Activated CD4-positive, alpha-beta T cell treated with anti-CD3 and anti-CD28 coated beads, Interleukin-2, amount 50 U/mL, for 16 hours (primary cell): ENCODE measurements at regions not wholly inside any gene's neighbourhood (a gene's known extent, or its start where the extent isn't known, plus 50 kb on each side); places are given as distances from the start of the nearest gene placed in this dataset.
A peak's percentile ranks its signal among the peaks of the same experiment; 100 is the strongest.
"Not testable (repeated sequence)": the region's sequence is repeated elsewhere in the genome, so short reads cannot be mapped to it uniquely, and the experiment has no call there.

Experiments
- DNase-seq: peaks from one replicate; pipeline ENCODE4 v3.0.0-alpha.2; 2020

DNA sequence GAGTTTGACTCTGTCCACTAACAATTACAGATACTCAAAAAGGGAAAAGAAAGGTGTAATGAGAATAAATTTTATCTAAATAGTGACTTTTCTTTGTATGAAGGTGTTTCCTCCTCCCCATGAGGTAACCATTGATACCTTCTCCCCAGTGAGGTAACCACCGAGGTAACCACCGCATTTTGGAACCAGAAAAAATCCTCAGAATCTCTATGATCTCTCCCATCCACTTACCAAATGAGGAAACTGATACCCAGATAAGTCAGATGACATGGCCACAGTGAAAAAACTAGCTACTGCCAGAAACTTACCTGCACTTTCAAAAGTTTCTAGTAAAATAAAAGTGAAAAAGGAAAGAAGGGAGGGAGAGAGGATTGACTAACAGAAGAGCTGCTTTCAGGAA, 124.0 kb upstream of the FNDC3A start:
- peak; percentile 24 for DNase-seq

DNA sequence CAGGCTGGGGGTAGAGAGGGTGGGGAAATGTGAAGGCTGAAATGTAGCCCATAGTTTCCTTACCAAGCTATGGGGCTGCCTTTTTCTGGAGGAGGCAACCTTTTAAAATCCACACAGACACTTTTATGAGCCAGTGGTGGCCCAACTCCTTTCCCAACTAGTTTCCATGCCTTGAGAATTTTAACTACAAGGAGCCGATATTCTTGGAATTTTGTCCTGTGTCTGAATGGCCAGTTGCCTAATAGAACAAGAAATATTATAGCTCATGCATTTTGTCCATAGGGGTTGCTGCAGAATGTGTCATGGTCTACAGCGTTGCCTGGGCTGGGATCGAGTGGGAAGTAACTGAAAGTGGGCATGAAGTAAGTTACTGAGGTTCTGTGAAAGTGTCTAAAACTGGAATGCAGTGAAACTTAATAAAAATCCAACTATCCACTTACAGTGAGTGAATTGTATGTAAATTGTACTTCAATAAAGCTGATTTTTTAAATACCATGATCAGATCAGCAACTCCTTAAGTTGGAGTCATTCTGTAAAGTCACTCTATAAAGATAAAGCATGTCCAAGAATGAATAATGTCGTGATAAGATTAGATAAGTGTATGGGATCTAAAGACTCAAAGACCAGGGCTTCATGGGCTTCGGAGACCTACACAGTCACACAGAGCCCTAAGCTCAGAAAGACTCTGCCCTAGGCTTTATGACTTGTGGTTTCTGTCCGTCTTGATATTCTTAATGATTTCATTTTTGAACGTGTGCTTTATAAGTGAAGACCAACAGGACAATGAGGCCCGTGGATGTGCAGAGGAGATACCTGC, 122.6 kb upstream of the FNDC3A start:
- DNase-seq = no peak

DNA sequence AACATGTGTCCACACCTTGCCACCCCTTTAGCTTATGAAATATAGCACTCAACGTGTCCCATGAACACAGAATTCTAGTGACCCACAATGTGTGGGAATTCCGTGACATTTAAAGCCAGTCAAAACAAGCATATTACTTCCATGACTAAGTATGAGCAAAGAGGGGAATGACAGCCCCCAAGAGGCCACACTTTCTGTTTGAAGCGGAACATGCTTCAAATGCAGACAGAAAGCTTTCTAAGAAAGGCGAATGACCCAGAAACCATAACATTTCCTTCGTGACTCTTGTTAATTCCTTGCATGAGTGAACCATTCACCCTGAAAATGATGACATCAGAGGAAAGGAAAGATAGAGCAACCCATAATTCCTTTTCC, 122.0 kb upstream of the FNDC3A start:
- DNase-seq = peak; percentile 46

DNA sequence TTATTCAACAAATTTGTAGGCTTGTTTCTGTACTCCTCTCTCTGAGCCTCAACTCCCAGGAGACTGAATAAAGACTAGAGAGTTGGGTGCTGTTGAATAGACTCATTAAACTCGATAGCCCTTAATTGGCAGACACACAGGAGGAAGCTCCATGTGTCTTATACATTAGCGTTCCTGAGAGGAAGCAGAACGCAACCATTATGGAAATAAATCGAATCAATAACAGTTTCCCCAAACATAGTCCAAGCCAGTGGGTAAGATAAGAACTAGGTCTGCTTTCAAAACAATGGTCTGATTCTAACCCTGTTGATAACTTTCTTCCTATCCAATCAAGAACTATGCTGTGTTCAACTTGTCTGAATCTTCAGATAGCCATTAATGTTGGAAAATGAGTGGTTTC, 118.1 kb upstream of the FNDC3A start:
- DNase-seq = no peak

DNA sequence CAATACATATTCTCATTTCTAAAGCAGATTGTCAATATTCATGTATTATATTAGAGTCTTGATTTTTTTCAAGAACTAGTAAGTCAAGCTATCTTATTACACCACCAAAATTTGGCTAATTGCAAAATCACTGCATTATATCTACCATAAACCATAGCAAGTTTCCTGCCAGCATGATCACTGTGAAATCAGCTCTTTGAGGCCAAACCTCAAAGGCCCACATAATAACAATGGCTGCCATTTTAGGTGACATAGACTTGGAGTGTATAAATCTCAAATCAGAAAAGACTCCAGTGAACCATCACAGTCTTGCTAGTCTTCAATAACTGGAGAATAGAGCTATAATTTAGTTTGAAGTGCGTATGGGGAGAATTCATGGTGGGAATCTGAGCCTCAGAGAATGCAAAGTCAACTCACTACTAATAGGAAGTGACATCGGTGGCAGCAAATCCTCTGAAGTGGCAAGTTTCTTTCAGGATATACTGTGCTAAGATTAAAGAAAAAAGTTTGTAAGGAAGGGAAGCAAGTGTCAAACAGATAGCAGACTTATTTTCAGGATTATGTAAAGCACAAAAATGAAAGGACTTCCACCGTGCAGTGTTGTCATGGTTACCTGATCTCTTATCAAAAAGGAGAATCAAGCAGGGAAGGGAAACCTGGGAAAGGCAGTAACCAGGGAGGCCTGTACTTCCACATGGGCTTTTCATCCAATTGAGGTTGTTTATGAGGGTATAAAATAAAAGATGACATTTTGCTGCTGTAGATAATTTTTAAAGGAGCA, 117.4 kb upstream of the FNDC3A start:
- DNase-seq = no peak

GRCh38 chr13:48859272-48860105, 116.2 kb upstream of the FNDC3A start:
- no peak for DNase-seq

DNA sequence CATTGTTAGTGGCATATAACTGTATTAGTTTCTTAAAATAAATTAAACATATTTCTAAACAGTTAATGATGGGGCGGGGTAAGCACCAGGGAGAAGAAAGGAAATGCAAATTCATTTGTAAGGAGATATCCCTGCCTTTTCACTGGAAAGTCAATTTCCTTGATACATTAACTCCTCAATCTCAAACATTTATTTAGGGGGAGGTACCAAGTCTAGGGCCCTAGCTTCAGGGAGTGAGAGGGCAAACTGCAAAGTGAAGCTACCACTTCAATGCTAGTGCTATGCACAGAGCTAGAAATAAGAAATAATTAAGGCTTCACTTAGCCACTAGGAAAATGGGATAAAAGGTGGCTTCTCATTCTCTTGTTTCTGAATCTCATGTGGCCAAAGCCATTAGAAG, 115.3 kb upstream of the FNDC3A start:
- no peak for DNase-seq

- no peak for DNase-seq
These were observed 113.1 kb upstream of the FNDC3A start for GRCh38 chr13:48862572-48862971.

- no peak for DNase-seq
These were observed 111.6 kb upstream of the FNDC3A start for GRCh38 chr13:48864100-48864499.

GRCh38 chr13:48866249-48866648, 109.5 kb upstream of the FNDC3A start:
- no peak for DNase-seq

- DNase-seq = no peak
These were observed 102.6 kb upstream of the FNDC3A start for GRCh38 chr13:48873081-48873480.

DNA sequence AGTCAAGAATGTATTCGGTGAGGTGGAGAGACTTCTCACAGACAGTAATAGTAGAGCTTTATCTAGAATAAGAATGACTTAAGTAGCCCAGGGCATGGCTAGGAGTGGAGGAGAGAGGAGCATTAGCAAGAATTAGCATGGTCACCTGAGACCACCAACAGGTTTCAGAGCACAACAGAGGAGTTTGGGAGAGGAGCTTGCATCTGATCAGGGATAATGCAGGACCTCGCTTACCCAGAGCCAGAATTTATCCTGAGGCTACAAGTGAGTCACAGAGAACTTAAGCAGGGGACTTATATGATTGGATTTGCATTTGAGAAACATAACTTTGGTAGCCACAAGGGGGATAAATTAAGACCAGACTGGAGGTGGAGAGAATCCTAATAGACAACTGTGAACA, 102.1 kb upstream of the FNDC3A start:
- no peak for DNase-seq

DNA sequence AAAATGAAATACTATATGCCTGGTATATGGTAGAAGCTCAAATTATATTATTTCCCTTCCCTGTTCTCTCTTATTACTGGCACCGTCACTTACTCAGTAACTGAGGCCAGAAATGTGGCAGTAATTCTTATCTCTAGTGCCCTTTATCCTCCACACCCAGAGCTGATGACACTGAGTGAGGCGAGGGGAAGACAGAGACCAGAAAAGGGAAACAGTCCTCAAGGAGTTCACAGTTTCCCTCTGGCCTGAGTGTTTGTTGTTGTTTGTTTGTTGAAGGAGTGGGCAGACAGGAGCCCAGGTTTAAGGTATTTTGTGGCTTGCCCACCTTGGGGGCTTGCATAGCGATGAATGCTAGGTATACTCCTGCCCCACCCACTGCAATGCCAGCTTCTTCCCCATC, 101.5 kb upstream of the FNDC3A start:
- no peak for DNase-seq

GRCh38 chr13:48875047-48875446, 100.7 kb upstream of the FNDC3A start:
- DNase-seq = no peak

GRCh38 chr13:48876289-48876688, 99.4 kb upstream of the FNDC3A start:
- no peak for DNase-seq

GRCh38 chr13:48879432-48879831, 96.3 kb upstream of the FNDC3A start:
- DNase-seq = no peak

DNA sequence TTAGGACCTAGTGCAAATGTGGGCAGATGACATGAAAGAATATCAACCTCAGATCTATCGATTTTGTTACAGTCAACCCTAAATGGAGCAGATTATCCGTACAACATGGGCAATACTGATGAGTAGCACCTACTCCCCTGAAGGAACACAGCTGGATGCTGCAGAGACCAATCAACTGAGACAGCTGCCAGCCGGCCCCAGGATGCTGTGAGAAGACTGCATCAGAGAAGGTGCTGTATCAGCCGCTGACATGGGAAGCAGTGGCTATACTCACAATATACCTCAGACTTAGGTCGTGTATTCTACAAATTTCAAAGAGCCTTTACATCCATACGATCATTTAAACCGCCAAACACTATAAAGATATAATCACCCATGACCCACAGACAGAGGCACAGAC, 95.9 kb upstream of the FNDC3A start:
- no peak for DNase-seq

DNA sequence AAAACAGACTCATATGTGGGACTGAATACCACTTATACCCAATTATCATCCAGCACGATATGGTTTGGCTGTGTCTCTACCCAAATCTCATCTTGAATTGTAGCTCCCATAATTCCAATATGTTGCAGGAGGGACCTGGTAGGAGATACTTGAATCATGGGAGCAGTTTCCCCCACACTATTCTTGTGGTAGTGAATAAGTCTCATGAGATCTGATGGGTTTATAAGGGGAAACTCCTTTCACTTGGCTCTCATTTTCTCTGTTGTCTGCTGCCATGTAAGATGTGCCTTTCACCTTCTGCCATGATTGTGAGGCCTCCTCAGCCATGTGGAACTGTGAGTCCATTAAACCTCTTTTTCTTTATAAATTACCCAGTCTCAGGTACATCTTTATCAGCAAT, 91.9 kb upstream of the FNDC3A start:
- DNase-seq = not testable (repeated sequence)

- no peak for DNase-seq
These were observed 90.7 kb upstream of the FNDC3A start for GRCh38 chr13:48885027-48885395.

DNA sequence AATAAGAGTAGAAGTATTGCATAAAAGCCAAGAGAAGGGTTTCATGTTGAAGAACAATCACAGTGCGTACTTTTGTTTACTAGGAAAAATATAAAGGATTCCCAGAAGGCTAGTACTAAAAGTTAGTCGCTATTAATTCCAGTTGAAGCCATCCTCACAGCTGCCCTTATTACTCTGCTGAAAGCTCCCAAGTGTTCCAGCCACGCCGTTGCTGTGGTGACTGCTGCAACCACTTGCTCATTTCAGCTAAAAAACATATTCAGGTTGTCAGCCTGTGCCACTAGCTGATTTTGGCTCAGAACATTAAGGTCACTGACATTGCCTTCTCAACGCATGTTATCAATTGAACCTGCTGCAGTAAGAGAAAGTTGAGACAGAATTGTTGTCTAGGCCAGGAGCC, 87.1 kb upstream of the FNDC3A start:
- DNase-seq = no peak

DNA sequence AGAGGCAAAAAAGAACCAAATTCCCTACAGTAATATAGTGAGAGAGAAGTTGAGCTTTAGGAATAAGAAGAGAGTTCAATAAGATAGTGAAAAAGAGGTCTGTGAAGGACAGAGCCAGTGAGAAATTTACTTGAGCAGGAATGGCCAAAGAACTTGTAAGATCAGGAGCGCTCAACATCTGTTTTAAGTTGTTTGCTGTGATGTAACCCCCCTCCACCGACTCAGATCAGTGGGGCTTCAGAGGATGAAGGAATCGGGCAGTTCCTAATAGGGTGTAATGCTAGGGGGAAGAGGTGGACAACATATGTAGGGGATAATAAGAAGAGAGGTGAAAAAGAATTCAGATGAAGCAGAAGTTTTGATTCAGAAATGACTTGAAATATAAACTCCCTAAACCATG, 85.3 kb upstream of the FNDC3A start:
- no peak for DNase-seq

DNA sequence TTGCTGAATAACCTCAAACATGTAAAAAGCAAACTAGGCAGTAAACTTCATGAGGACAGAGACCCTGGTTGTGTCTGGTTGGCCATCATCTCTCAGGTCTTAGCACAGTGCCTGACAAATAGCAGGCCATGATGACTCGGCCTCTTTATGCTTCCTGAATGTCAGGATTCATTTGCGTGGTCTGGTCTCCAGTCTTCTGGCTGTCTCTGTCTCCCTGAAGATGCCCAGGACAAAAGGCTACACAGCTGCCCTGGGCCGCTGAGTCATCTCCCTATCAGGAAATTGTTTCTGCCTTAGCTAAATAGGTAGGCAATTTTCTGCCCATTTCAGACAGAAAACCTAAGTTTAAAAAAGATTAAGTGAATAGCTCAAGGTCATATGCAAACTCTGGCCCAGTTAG, 84.1 kb upstream of the FNDC3A start:
- DNase-seq = peak; percentile 29

GRCh38 chr13:48892053-48892687, 83.5 kb upstream of the FNDC3A start:
- peak; percentile 89 for DNase-seq
